CD4-positive, alpha-beta memory T cell (primary cell): ENCODE measurements at regions not wholly inside any gene's neighbourhood (a gene's known extent, or its start where the extent isn't known, plus 50 kb on each side); places are given as distances from the start of the nearest gene placed in this dataset. TPM values are rescaled to one million over a fixed set of nuclear protein-coding genes. Genes with fewer than 3 reads are reported as not detected.

ENCODE experiments used
- CTCF ChIA-PET: fragments of 350-600 bp; sonication (Branson Sonifier 250); formaldehyde crosslinking; loops from one replicate; lab custom pipeline; 2021; ENCODE audit warnings: inconsistent platforms; ENCODE audit not compliant: partially characterized antibody; lab: Charles Lee
- POLR2A ChIA-PET: fragments of 350-600 bp; sonication (Branson Sonifier 250); formaldehyde crosslinking; loops from one replicate; lab custom pipeline; 2021; ENCODE audit not compliant: partially characterized antibody; lab: Charles Lee
- DNase-seq, 5 donors: peaks; one replicate each; pipeline versions ENCODE4 v3.0.0 to v3.0.0-alpha.2; 2020 to 2022; ENCODE audit warnings: mixed read lengths in 1 of 5
- H3K27ac ChIP-seq: one replicate; pipeline ENCODE4 v1.7.0; 2013; ENCODE audit warnings: low read depth, low read length
- H3K27me3 ChIP-seq: 2 replicates; pipeline ENCODE4 v1.7.0; 2013; ENCODE audit warnings: mild to moderate bottlenecking, low read length, moderate library complexity; ENCODE audit not compliant: insufficient read depth
- H3K36me3 ChIP-seq: 2 replicates; pipeline ENCODE4 v1.7.0; 2013; ENCODE audit warnings: mild to moderate bottlenecking, low read length, moderate library complexity; ENCODE audit not compliant: insufficient read depth
- H3K4me1 ChIP-seq: 2 replicates; pipeline ENCODE4 v1.7.0; 2013; ENCODE audit warnings: mild to moderate bottlenecking, low read length, moderate library complexity; ENCODE audit not compliant: insufficient read depth
- H3K4me3 ChIP-seq, 2 donors: one replicate each; pipeline ENCODE4 v1.7.0; 2013; ENCODE audit warnings: low read length in 2 of 2, mild to moderate bottlenecking in 1 of 2
- H3K9me3 ChIP-seq, 2 donors: one replicate each; pipeline ENCODE4 v1.7.0; 2013; ENCODE audit warnings: low read length in 2 of 2, control low read depth in 1 of 2; ENCODE audit not compliant: control insufficient read depth in 1 of 2
- H3K27ac Mint-ChIP-seq, 7 donors: one replicate each; pipeline ENCODE4 v1.8.0; 2020 to 2021; ENCODE audit warnings: mixed read lengths in 7 of 7, mild to moderate bottlenecking in 6 of 7, inconsistent platforms in 3 of 7, moderate library complexity in 3 of 7
- H3K27me3 Mint-ChIP-seq, 2 donors: one replicate each; pipeline ENCODE4 v1.8.0; 2020 to 2021; ENCODE audit warnings: mixed read lengths in 2 of 2
- H3K36me3 Mint-ChIP-seq, 2 donors: one replicate each; pipeline ENCODE4 v1.8.0; 2020 to 2021; ENCODE audit warnings: mixed read lengths in 2 of 2, inconsistent platforms in 1 of 2, mild to moderate bottlenecking in 1 of 2
- H3K4me1 Mint-ChIP-seq, 4 donors: one replicate each; pipeline ENCODE4 v1.8.0; 2020 to 2021; ENCODE audit warnings: mixed read lengths in 4 of 4, mild to moderate bottlenecking in 1 of 4
- H3K4me3 Mint-ChIP-seq, 8 donors: one replicate each; pipeline ENCODE4 v1.8.0; 2020 to 2021; ENCODE audit warnings: mixed read lengths in 8 of 8, mild to moderate bottlenecking in 7 of 8, moderate library complexity in 6 of 8, inconsistent platforms in 3 of 8
- H3K9me3 Mint-ChIP-seq, 8 donors: one replicate each; pipeline ENCODE4 v1.8.0; 2020 to 2021; ENCODE audit warnings: mixed read lengths in 8 of 8, mild to moderate bottlenecking in 5 of 8, inconsistent platforms in 3 of 8, moderate library complexity in 1 of 8
- intact Hi-C: fragments of 100-400 bp; cut with micrococcal nuclease; formaldehyde crosslinking; loops from one replicate; pipeline ENCODE4 v1.15.1; 2023
- microRNA-seq: library from miRNA; unstranded; fragments of <30 nt; microRNA quantifications from one replicate; pipeline ENCODE4 v1.2.0, GENCODE V29; 2021; ENCODE audit warnings: borderline replicate concordance, borderline number of aligned reads, borderline microRNAs expressed, mixed read lengths

DNA sequence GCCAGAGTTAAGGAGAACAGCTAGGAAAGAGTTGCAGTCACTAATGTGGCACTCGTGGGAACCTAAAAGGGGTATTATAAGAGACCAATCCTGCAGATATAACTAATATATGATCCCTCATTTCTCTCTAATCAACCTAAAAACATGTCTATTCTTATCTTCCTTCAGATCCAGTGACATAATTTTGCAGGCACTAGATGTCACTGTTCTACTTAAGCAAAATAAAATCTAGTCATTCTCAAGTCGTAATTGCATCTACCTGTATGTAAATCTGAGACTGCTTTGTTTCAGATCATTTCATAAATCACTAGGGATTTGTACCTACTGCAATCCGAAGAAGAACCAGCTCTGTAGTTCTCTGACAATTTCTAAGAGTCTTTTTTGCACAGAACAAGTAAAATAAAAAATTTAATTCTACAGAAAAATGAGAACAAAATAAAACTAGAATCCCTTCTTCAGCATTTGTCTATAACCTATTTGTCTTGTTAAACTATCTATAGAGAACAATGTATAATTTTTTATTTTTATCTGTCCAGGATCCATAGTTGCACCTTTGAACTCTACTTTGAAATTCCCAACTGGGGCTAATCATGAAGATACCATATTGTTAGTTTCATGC, 56.5 kb upstream of the ERBB4 start:
- no peak for DNase-seq
- no peaks in the 10 kb centered on the region for H3K4me1 Mint-ChIP-seq

DNA sequence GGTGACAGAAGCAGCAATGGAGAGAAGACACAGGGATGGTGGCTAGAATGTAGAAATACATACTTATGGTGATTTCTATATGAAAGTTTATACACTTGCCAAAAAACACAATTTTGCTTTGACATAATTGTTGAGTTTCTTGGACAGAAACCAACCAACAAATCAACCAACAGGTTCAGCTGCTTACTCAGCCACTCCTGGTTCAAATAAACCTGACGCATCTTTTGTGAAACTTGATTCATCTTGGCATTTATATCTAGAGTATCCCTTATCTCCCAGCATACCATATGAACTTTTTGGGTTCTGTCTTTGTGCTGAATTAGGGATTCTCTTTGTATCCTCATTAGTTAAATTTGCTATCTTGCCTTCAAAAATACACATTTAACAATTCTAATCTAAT, 54.1 kb upstream of the ERBB4 start:
- Histone ChIP-seq H3K4me1 (no peaks in the 10 kb centered on the region), H3K27ac (no peak overlapping the region), H3K4me3 (no peak overlapping the region), H3K27me3 (no peaks in the 10 kb centered on the region), H3K9me3 (no peaks in the 10 kb centered on the region), H3K36me3 (no peaks in the 10 kb centered on the region)
- no peak overlapping the region for H3K4me3 Mint-ChIP-seq
- H3K36me3 Mint-ChIP-seq: no peaks in the 10 kb centered on the region
- H3K9me3 Mint-ChIP-seq: peaks cover 0 to 2% (median 0%) of the 10 kb centered on the region in 8 donors
- CTCF ChIA-PET: no interaction called here
- intact Hi-C loops: no loop called here
- POLR2A ChIA-PET: no interaction called here
- H3K27me3 Mint-ChIP-seq: peaks cover 0 to 1% of the 10 kb centered on the region in 2 donors
- no peaks in the 10 kb centered on the region for H3K4me1 Mint-ChIP-seq
- no peak overlapping the region for H3K27ac Mint-ChIP-seq
- DNase-seq: no peak

More for the DNA sequence above, 56.5 kb upstream of the ERBB4 start:
- peaks cover 0 to 1% of the 10 kb centered on the region in 2 donors for H3K27me3 Mint-ChIP-seq
- Histone ChIP-seq H3K27me3 (no peaks in the 10 kb centered on the region), H3K36me3 (no peaks in the 10 kb centered on the region), H3K9me3 (no peaks in the 10 kb centered on the region), H3K4me1 (no peaks in the 10 kb centered on the region), H3K4me3 (no peak overlapping the region), H3K27ac (no peak overlapping the region)
- H3K9me3 Mint-ChIP-seq: peaks cover 0 to 3% (median 0%) of the 10 kb centered on the region in 8 donors
- no peak overlapping the region for H3K4me3 Mint-ChIP-seq
- intact Hi-C loops: no loop called here
- H3K36me3 Mint-ChIP-seq: no peaks in the 10 kb centered on the region
- ChIA-PET POLR2A (no interaction called here), CTCF (no interaction called here)
- H3K27ac Mint-ChIP-seq: peak overlapping the region in 1 of 7 donors; percentile 82

Small RNA genes lying in the stretch of these regions (microRNA-seq; reads per million reads assigned to microRNA genes)
- gene MIR4776-1 (not detected), gene MIR4776-2 (not detected)
